ENCODE measurements at regions not wholly inside any gene's neighbourhood (a gene's known extent, or its start where the extent isn't known, plus 50 kb on each side); places are given as distances from the start of the nearest gene placed in this dataset.

DNA sequence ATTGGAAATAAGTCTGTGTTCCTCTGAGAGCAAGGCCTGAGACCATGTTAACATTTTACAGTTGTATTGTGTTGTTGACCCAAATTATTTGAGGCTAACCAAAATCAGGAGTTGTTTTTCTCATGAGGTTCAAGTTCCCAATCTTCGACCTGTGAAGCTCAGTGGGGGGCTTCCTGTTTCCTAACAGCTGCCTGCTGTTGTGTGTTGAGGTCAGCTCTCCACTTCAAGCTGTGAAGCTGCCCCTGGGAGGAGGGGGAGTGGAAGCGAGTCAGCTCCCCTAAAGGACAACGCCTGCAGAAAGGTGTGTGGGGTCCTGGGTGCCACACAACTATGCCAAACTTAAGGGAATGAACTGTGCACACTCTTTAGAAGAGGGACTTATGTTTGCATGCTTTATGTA, 295.5 kb downstream of the IRX1 start:
- DNase-seq, result no peak

DNA sequence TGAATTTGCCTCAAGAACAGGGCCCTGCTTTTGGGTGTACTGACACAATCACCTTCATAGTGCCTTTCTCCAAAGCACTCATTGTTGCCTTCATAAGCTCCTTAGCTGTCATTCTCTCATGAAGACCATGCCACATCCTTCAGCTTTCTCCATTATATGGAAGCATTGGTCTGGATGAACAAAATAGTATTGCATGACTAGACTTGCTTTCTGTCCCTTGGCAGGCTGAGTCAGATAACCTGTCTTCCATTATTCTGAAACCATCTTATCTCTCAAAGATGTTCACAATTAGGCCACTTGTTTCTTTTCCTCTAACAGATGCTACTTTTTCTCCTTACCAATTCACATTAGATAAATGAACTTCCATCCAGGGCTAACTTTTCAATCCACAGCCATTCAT, 297.9 kb downstream of the IRX1 start:
- DNase-seq, result no peak

DNA sequence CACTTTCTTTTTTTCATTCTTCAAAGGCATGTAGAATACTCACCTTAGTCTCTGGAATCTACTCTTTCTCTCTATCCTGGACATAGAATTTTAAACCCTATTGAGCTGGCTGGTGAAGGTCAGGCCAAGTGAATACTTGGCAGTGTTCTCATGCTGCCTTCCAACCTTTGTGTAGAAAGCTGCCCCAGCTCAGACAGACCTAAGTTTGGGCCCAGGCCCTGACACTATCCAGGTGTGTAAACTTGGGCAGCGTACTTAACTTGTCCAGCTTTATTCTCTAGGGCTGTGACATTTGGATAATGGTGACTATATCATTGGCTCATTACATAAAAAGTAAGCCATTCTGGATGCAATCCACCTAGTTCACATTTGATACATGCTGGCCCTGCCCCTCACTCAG, 298.3 kb downstream of the IRX1 start:
- DNase-seq, result no peak

DNA sequence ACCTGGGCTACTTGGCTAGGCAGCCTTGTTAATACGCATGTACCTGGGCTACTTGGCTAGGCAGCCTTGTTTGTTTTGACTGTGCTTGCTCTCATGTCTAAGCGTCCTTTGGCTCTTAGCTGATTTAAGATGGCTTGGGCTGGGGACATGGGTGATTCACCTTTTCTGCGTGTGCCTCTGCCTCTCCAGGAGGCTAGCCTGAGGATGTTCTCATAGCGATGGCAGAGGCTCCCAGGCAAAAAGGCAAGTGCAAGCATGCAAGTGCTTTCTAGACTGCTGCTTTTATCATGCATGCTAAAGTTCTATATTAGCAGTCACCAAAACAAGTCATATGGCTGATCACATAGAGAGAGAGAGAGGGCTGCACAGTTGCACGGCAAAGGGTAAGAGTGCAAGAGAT, 300.5 kb downstream of the IRX1 start:
- no peak for DNase-seq

DNA sequence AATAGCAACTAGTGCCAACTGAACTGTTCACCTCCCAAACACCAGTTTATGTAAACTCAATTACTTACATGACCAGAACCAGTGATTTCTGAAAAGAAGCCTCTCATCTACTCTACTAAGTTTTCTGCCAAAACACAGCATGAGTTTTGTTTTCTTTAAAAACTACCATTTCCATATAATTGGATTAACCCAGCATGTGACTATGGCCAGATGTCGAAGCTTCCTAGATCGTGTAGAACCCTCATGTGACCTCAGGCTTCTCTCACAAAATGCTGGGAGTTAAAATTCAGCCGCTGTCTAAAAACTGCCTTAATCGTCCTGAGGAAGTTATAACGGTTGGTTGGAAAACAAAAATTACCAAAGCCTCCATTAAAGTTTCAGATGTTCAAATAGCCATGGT, 303.5 kb downstream of the IRX1 start:
- no peak for DNase-seq

DNA sequence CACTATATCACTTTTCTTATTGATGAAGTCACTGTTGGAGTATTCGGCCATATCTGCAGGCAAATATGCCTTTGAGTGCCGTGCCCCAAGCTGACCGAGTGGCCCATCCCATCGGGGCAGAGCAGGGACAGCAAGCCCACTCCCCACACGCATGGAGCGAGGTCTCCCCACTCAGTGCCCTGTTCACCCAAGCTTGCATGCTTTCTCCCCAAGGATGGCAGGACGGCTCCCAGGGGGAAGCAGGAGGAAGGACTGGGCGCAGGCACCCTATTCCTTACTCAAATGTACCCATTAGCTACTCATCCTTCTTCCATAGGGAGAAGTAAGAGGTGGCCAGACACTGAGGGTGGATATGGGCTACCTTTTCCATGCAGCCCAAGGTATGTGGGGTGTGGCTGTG, 309.0 kb downstream of the IRX1 start:
- DNase-seq, result no peak

DNA sequence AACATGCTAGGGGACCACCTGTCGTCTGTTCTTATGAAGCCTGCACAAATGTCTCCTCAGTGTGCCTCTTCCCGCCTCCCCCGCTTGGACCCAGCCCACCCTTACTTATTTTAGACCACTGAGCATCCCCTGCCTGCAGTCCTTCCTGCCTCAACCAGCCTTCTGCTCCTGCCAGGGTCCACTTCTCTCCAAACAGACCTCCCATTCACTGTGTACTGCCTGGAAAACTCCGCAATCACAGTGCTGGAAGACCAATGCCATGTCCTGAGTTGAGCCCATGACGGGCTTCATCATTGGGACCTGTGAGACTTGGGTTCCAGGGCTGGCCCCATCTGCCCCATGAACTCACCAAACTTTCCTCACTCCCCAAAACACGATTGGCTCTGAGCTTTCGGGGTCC, 309.4 kb downstream of the IRX1 start:
- no peak for DNase-seq

DNA sequence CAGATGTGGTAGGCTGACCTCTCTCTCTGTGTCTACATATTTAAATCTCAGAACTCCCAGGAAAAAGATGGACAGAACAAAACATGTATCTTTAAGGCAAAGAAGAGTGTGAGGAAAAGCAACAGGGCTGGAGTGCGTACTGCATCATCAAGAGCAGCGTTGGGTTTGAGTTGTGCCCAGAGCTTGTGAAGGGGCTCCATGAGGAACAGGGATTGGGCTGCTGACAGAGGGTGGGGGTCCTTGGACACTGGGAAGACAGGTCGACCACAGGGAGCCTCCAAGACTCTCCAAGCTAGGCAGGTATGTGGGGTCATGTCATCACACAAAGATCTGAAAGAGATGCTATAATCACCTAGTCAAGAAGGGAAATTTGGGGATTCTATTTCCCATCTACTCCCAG, 309.9 kb downstream of the IRX1 start:
- DNase-seq, result no peak

DNA sequence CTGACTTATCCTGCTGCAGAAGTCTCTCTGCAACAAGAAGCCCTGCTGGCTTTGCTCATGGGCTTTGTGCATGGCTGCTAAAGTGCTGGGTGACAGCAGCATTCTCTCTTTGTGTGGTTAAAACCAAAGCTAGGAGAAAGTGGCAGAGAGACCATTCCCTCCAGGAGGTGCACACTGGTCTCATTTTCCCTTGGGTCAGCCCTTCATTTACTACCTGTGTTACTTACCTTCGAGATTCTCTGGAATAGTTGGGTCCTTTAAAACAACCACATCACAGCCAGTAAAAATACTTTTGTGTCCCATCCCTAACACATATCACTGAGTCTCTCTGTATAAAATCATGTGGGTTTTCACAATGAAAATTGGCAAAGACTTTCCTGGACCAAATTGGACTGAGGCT, 315.5 kb downstream of the IRX1 start:
- DNase-seq, result no peak

DNA sequence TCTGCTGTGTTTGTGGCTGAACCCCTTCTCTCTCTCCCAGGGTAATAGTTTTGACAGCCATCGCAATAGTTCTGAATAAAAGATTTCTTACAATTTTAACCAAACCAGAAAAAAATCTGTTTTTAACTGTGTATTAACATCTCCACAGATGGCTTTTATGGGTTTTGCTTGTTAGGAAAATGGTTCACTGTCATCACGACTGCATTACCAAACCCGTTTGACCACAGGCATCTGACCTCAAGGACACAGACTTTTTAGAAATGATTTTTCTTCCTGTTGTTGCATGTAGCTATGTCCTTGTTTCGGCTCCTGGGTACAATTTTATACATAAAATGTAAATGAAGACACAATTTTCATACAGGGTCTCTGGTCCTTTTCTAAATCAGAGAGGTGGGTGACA, 316.1 kb downstream of the IRX1 start:
- DNase-seq, result no peak

DNA sequence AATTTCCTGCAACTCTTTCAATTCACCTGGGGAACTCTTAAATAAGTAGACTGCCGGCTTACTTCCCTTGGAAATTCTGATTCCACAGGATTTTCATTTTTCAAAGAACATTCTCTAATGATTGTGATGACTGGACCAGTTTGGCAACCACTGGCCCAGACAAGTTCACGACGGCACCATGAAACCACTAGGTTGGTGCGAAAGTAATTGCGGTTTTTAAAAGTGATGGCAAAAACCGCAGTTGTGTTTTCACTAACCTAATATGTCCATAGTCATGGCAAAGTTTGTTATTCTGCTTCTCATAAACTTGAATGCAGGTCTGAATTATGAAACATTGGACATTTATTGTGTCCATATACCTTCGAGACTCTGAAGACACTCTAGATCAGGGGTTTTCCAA, 317.2 kb downstream of the IRX1 start:
- no peak for DNase-seq

DNA sequence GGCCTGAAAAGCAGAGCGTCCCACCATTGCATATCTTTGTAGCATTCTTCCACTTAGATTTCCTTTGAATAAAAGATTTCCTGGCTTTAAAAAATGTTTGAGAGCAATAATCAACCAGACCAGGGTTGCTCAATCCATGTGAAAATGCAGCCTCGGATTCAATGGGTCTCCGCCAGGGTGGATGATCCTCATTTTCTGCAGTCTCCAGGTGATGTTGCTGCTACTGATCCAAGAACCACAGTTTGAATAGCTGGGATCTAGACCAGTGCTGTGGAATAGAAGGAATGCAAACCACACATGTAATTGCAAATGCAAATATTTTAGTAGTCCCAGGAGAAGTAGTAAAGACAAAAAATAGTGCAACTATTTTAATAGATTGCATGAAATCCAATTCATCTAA, 317.6 kb downstream of the IRX1 start:
- no peak for DNase-seq

DNA sequence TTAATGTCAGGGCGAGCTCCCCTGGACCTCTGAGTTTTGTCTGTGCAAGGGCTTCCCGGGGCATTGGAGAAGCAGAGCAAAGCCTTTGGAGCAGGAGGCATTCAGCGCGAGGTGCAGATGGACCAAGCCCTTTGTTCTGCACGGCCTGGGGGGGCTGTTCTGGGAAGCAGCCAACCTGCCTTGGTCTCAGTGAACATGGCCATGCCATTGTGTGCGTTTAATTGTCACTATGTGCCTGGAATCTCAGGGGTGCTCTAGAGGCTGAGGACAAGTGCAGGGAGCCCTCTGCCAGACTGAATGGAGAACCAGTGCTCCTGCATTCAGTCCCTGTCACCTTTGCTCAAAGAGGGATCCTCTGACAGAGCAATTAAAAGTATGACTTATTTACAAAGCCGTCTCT, 329.4 kb downstream of the IRX1 start:
- DNase-seq, result no peak

DNA sequence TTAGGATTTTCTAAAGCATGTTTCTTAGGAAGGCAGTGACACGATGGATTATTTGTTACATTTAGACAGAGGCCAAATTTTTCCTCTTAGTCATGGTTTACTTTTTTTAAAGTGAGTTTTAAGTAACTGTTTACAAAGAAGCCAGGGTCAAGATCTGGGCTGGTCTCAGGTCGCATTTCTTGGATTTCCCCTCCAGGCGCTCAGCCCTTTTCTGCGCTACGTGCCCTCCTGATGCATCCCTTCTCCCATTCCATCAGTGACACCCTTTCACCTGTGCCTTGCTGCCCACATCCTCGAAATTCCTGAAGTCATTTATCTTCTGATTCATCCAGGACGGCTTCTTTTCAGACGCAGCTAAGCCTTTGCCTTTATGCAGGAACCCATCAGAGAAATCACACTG, 330.3 kb downstream of the IRX1 start:
- no peak for DNase-seq

DNA sequence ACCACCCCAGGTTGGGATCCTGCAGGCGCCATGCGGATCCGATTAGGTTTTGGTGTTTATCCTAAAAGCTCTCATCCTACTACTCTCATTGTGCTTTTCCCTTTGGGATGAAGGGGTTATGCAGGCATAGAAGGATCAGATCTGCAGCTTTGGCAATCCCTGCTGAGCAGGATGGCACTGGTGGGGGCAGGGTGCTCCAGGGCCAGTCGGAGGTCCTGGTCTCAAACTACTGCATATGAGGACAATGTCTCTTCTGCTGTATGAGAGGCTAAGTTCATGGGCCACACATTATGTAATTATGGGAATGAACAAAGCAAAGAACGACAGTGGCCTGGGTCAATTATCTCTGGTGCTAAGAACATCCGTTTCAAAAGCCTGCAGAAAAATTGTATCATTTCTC, 334.2 kb downstream of the IRX1 start:
- DNase-seq, result no peak

DNA sequence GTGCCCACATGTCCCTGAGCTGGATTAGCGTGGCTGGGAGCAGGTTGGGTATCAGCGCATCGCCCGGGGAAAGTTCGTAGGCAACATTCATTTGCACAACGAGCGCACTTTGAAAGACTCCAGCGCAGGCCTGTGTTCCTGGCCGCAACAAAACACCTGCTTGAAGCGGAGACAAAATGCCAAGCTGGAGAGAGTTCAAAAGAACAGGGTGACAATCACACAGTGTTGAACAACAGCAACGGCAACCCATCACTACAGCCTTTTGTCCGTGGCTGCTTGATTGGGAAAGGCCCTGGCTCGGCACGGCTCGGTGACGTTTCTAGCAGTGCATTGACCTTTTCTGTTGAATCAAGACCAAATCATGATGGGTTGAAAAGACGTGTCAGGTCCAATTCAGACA, 336.3 kb downstream of the IRX1 start:
- no peak for DNase-seq

DNA sequence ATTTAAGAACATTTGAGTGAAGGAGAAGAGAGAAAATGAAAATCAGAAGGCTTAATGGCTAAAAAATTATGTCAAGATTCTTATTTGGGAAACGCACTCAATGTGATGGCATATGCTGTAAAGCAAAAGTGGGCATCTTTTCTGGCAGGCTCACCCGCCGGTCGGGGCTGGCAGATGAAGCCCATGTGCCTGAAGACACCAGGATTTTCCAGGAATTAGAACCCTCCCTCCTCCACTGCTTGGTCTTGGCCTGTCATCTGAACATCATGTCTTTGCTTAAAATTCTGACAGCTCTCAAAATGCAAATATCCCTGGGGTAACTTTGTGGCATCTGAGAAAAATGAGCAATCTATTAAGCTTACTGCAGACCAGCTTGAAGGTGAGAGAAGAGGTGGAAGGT, 337.9 kb downstream of the IRX1 start:
- DNase-seq, result no peak

DNA sequence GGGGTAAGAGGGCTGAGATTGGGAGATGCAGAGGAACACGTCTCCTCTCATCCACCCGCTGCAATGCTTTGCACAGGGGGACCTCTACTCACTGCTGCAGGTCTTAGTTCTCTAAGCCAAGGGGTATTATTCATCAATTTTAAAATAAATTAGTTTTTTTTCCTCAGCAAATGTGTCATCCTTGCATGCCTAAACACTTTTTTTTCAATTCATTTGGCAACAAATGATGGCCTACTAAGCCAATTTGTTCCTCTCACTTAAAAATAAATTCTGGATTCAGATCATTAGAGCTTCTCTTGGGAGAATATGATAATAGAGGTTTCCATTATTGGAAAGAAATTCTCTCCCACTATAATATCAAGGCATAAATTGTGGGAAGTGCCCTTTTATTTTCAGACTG, 338.3 kb downstream of the IRX1 start:
- no peak for DNase-seq

DNA sequence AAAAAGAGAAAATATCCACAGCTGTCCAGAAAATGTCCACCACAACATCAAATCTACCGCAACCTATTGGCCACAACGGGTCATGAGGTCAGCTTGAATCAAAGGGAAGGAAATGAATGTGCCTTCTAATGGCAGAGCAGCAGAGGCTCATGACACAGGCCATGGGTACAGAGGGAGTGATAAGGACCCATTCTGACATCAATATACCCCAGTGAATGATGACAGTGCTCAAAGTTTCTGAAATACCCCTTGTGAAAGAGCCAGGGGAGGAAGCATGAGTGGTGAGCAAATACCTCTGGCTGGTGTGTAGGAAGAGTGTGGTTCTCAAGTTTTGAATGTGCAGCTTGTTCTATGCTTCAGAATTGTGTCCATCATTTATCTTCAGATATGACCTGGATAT, 348.2 kb downstream of the IRX1 start:
- no peak for DNase-seq

DNA sequence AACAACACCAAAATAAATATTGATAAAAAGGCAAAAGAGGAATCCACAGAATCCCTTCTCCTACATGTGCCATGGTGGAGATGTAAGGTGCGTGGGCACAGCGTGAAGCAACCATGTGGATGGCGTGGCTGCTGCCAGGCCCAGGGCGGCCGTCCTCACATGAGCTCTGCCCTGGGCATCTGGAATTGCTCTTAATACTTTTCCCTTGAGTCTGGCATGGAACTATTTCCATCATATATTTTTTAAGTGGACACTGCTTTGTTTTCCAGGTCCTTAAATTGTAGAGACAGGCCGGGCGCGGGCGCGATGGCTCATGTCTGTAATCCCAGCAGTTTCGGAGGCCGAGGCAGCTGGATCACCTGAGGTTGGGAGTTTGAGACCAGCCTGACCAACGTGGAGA, 349.3 kb downstream of the IRX1 start:
- no peak for DNase-seq

DNA sequence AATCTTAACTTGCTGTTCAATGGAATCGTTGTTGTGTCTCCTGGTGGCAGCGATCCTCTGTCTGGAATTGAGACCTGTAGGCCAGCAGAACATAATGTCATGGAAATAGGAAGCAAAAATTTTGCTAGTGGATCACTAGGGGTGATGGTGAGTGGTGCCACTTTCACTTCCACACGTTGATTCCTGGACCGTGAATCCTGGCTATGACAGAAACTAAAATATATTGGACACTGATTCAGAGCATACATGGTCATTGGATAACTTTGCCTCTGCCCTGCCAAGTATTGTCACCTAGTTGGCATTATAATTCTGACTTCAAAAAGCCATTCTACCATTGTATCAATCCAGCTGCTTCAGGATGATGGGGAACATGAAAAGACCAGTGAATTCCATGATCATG, 353.2 kb downstream of the IRX1 start:
- no peak for DNase-seq

DNA sequence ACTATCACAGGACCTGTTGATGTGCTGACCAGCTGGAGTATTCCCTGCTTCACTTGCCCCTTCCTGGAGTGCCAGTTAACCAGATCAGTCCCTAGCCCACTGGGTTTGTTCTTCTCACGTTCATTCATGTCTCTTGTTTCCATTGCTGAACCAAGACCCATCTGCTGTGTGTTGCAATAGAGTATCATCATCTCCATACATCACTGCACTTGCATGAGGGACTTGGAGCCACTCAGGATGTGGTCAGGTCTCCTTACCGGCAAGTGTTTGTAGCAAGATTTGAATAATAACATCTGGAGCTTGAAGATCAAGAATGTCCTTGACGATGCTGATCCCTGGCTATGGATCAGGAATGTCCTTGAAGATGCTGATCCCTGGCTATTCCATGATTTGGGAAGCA, 358.6 kb downstream of the IRX1 start:
- DNase-seq, result no peak

DNA sequence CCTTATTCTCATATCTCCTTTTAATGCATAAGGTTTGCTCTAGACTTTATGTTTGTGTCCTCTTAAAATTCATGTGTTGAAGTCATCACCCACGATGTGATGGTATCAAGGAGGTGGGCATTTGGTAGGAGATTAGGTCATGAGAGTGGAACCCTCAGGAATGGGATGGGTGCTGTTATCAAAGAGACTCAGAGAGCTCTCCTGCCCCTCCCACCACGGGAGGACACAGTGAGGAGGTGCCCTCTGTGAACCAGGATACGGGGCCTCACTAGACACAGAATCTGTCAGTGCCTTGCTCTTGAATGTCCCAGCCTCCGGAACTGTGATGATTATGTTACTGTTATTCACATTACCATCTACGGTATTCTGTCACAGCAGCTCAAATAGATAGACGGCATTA, 359.0 kb downstream of the IRX1 start:
- DNase-seq, result no peak

DNA sequence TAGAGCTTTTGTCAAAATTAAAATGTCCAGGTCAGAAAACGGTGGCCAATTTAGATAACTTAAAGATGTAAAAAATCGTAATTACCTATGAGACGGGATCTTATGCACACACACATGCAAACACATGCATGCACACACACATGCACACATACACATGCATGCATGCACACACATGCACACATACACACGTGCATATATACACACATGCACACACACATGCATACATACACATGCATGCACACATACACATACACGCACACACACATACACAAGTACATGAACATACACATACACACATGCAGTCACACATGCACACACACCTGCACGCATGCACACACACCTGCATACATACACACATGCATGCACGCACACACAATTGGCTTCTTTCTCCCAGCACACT, 362.0 kb downstream of the IRX1 start:
- no peak for DNase-seq

DNA sequence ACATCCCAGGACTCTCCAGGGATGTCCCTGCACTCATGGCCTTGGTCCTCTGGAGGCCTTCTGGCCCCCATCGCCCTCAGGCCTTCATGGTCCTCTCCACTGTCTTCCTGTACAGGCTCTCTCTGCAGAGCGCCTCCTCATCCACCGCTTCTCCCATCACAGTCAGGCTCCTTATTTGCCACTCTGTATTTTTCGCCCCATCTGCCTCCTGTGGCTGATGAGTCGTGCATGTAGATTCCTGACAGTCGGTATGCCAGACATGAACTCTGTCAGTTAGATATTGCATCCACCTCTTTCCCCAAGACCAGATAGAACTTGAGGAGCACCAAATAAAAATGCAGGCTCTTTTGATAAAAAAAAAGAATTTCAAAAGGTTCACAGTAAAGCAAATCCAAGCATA, 362.8 kb downstream of the IRX1 start:
- no peak for DNase-seq

DNA sequence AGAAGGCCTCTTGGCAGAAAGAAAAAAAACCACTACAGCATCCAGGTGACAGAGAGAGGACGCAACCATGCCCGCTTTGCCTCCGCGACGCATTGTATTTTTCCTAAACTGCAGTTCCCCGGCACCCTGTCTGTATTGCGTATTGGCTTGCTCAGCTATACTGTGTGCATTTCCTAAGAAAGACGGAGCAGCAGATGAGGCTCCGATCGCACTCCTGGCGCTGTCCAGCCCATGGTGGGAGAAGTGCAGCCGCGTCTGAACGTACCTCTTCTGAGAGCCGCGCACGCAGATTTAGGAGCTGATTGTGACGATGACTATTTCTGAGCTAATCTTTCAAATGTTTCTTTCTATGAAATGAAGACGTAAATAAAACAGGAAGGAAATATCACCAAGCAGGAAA, 366.5 kb downstream of the IRX1 start:
- no peak for DNase-seq

DNA sequence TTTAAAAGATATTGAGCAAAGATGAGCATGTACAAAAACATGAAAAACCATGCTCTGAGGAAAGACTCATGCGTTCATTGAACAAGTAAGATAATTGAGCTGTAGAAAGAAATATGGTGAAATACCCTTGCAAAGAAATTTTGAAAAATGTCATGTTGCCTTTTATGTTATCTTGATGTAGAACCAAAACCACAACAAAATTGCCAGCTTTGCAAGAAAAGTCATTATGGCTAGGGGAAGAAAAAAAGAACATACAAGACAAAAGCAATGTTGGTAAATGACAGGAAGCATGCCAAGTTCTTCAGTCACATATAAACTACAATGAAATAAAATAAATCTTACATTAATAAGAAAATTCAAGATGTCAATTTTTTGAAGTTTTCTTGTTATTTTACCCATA, 368.0 kb downstream of the IRX1 start:
- DNase-seq, result no peak

Measured in NCI-H226 (cell line).